Urinary bladder (tissue), 3 donors: ENCODE measurements at regions not wholly inside any gene's neighbourhood (a gene's known extent, or its start where the extent isn't known, plus 50 kb on each side); places are given as distances from the start of the nearest gene placed in this dataset.

Experiments used
- DNase-seq: peaks from one replicate; pipeline ENCODE4 v3.0.0-alpha.2; 2015; ENCODE audit errors: extremely low spot score
- H3K27ac ChIP-seq: one replicate; pipeline ENCODE4 v1.5.1; 2013; ENCODE audit warnings: low read depth, mild to moderate bottlenecking, moderate library complexity
- H3K36me3 ChIP-seq: one replicate; pipeline ENCODE4 v1.6.1; 2013; ENCODE audit warnings: mild to moderate bottlenecking, moderate library complexity; ENCODE audit not compliant: insufficient read depth
- H3K4me1 ChIP-seq: one replicate; pipeline ENCODE4 v1.6.1; 2013; ENCODE audit warnings: mild to moderate bottlenecking, moderate library complexity; ENCODE audit not compliant: insufficient read depth
- H3K4me3 ChIP-seq: one replicate; pipeline ENCODE4 v1.5.1; 2013; ENCODE audit warnings: low read depth, low read length
- WGBS: extraction: QIAGEN DNeasy Blood & Tissue Kit; methylation state at CpG from one replicate; pipeline ENCODE4 v1.1.7; 2013; 5-methylcytosine and 5-hydroxymethylcytosine counted together
- donor health status: healthy with polysubstance abuse.
- donor health status: healthy.

DNA sequence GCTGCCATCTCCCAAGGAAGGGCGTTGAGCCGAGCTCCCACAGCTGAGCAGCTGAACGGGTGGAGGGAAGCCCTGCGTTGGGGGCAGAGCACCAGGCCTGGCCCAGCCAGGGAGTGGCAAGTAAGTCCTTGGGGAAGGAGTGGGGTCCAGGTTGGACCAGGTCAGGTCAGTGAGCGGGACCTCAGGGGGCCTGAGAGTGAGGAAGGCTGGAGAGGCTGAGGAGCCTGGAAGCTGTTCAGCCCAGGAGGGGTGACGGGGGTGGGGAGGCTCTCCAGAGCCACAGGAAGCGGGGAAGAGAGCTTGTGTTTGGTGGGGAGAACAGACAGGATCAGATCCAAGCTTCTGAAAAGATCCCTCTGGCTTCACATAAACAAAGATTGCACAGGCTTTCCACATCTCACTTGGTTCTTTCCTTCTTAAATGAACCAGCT lies 55.4 kb upstream of the ATP12A start:
- 53% methylated on average over 7 of the region's 7 CpGs for WGBS

DNA sequence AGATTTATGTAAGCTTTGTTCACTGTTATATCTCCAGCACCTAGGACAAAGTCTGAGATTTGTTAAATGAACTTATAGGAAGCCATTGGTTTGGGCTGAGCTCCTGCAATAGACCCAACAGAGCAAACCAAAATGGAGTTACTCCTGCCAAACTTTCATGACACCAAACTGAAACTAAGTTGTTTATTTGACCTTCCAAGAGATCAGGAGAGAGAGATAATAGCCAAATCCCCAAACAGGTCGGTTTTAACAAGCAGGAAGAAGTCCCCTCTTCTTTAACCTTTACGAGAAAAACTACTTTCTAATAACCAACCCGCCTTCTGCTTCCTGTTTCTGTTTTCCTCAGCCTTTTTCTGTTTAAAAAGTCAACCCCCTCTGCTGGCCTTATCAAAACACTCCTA lies 54.9 kb upstream of the ATP12A start:
- WGBS = 41% methylated on average over 3 of the region's 3 CpGs
- Histone ChIP-seq H3K27ac (no peak overlapping the region), H3K36me3 (no peaks in the 10 kb centered on the region), H3K4me3 (no peak overlapping the region), H3K4me1 (peaks cover 2% of the 10 kb centered on the region)
- DNase-seq = no peak

More for the DNA sequence above, 55.4 kb upstream of the ATP12A start:
- peak overlapping the region; percentile 70 for H3K27ac ChIP-seq
- no peak for DNase-seq
- no peaks in the 10 kb centered on the region for H3K36me3 ChIP-seq
- peaks cover 2% of the 10 kb centered on the region for H3K4me1 ChIP-seq
- no peak overlapping the region for H3K4me3 ChIP-seq

DNA sequence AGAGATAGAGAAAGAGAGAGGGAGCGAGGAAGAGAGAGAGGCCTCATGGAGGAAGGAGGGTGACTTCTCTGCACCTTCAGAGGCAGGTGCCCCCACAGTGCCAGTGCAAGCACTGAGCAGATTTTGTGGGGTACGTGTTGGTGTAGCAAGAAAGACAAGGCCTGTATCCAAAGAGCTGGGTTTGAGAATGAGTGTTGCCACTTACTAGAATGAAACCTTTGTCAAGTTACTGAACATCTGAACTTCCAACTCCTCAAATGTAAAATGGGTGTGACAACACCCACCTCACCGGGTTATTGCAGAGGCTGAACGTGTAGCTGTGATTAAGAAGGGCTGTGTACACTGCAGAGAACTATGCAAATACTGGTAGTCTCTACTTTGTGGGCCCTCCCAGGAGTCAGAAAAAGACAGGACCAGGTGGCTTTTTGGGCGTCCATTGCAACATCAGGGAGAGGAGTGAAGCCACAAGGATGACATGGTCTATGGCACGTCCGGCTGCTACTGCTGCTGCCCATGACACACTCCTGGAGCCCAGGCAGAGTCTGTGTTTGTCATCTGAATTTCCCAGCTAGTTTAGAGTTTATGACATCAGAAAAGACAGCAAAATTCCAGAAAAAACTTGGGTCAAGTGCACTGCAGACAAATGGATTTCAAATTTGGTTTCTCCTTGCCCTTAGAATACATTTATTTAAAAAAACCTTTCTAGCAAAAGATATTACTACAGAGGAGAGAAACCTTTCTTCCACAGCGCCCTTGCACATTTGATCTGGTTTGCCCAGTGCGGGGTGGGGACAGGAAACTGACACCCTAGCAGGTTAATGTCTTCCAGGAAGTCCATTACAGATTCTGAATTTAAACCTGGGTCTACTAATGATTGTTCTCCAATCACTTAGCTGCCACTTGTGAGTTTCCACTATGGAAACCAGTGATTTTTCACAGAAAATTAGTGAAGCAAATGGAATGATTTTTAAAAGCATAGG lies 54.0 kb upstream of the ATP12A start:
- no peaks in the 10 kb centered on the region for H3K36me3 ChIP-seq
- no peak overlapping the region for H3K4me3 ChIP-seq
- H3K4me1 ChIP-seq = peaks cover 2% of the 10 kb centered on the region
- 82% methylated on average over 9 of the region's 9 CpGs for WGBS
- H3K27ac ChIP-seq = peak overlapping the region; percentile 34
- DNase-seq = no peak

DNA sequence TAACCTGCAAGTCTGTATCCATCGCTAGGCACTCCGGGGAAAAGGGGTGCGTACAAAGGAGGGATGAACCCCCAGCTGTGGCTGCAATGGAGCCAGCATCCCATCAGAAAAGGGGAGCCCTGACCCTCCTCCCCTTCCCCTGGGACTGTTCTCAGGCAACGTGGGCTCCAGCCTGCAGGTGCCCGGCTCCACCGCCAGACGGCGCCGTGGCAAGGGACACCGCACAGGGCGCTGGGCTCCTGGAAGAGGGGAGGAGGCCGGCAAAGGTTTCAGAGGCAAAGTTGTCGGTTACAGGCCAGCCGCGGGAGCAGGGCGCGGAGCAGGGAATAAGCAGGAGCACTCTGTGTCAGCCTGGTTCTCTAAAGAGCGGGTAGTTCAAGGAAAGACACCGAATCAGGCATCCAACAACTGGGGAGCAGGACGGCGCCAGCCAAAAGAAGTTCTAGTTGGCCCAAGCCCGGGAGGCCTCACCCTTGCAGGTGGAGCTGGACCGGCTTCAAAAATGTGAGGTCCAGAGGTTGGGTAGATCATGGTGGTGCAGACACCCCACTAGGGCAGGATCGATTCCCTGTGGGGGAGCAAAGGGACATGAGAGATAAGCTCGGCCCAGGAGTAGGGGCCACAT lies 53.0 kb upstream of the ATP12A start:
- no peak overlapping the region for H3K4me3 ChIP-seq
- H3K36me3 ChIP-seq = no peaks in the 10 kb centered on the region
- no peak overlapping the region for H3K27ac ChIP-seq
- DNase-seq = no peak
- WGBS = 65% methylated on average over 25 of the region's 25 CpGs
- H3K4me1 ChIP-seq = peaks cover 2% of the 10 kb centered on the region

DNA sequence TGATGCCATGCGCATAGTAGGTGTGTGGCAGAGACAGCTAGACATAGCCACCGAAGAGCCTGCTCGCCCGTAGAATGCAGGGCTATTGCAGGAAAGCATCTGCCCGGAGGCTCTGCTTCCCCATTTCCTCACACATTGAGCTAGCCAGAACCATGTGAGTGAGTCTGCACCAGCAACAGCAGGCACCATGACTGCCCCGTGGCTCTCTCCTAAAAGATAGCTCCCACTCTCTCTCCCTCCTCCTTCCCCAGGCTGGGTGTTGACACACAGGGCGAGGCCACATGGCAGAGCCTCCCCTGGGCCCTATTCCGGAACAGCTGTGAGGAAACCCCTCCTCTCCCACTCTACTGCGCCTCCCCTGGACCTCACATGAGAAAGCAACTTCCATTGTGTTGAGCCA lies 52.3 kb upstream of the ATP12A start:
- 81% methylated on average over 9 of the region's 9 CpGs for WGBS
- no peaks in the 10 kb centered on the region for H3K36me3 ChIP-seq
- no peak overlapping the region for H3K4me3 ChIP-seq
- DNase-seq = no peak
- H3K4me1 ChIP-seq = peaks cover 2% of the 10 kb centered on the region
- no peak overlapping the region for H3K27ac ChIP-seq

DNA sequence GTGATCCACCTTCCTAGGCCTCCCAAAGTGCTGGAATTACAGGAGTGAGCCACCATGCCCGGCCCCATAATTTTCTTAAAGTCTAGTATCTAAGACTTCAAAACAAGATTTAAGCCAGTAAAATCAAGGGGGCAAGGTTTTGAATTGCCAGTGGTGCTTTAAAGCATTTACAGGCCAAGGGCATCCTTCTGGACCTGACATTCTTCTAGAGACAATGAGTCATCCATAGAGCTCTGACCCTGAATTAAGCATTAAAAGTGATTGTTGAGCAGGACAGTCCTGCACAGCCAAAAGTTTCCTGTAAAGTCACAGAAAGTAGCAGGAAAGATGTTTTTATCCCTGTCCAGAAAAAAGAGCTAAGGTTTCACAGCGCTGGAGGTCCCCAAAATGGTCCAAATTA lies 50.9 kb upstream of the ATP12A start:
- no peak overlapping the region for H3K27ac ChIP-seq
- DNase-seq = no peak
- H3K36me3 ChIP-seq = no peaks in the 10 kb centered on the region
- 94% methylated on average over 2 of the region's 2 CpGs for WGBS
- no peak overlapping the region for H3K4me3 ChIP-seq
- peaks cover 2% of the 10 kb centered on the region for H3K4me1 ChIP-seq

DNA sequence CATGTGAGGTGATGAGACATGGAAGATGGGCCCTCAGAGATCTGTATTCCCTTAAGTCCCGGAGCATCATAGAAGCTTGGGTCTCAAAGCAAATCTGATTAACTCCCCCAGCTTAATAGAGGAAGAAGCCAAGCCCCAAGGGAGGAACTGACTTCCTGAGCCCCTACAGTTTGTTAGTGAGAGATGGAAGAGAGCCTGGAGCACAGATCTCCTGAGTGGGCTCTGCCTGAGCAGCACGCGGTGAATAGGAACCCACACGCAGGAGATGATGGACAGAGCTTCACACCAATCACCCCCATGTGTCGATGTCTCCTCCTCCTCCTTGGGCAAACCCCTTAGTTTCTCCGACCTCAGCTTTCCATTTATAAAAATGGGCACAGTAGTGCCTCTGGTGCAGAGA lies 50.1 kb upstream of the ATP12A start:
- no peak overlapping the region for H3K4me3 ChIP-seq
- 80% methylated on average over 6 of the region's 6 CpGs for WGBS
- DNase-seq = no peak
- no peaks in the 10 kb centered on the region for H3K36me3 ChIP-seq
- H3K4me1 ChIP-seq = peaks cover 2% of the 10 kb centered on the region
- H3K27ac ChIP-seq = no peak overlapping the region
